GM12878 (cell line): ENCODE measurements at regions not wholly inside any gene's neighbourhood (a gene's known extent, or its start where the extent isn't known, plus 50 kb on each side); places are given as distances from the start of the nearest gene placed in this dataset.

Source experiments
- IKZF2 ChIP-seq, 2 experiments: fragments of 450-650 bp; IDR thresholded peaks; 2 replicates each; pipeline ENCODE4 v1.6.1; 2017; ENCODE audit warnings: mild to moderate bottlenecking in 2 of 2, moderate library complexity in 2 of 2
- NBN ChIP-seq: fragments of 450-650 bp; IDR thresholded peaks from 2 replicates; pipeline ENCODE4 v1.6.1; 2016
- POLR2A ChIP-seq: IDR thresholded peaks from 2 replicates; pipeline ENCODE4 v1.6.1; 2011; ENCODE audit warnings: low read depth, mild to moderate bottlenecking, low read length
- POLR2AphosphoS5 ChIP-seq: IDR thresholded peaks from 2 replicates; pipeline ENCODE4 v1.6.1; 2011; ENCODE audit warnings: mild to moderate bottlenecking, low read length, inconsistent platforms
- SIN3A ChIP-seq: IDR thresholded peaks from 2 replicates; pipeline ENCODE4 v1.6.1; 2012; ENCODE audit warnings: low read depth, low read length, improper control_type of control experiment
- TARDBP ChIP-seq: IDR thresholded peaks from 2 replicates; pipeline ENCODE4 v1.6.1; 2016; ENCODE audit warnings: borderline replicate concordance

- TF ChIP-seq POLR2A: no peak
- no peak for TF ChIP-seq TARDBP
- no peak for TF ChIP-seq IKZF2 (IDR thresholded peaks at IDR 0.05)
- no peak for TF ChIP-seq POLR2AphosphoS5
- TF ChIP-seq SIN3A: no peak
- no peak for TF ChIP-seq NBN
Measured at GRCh38 chr13:103953859-103954258, 887.6 kb upstream of the SLC10A2 start.
